ENCODE measurements at regions not wholly inside any gene's neighbourhood (a gene's known extent, or its start where the extent isn't known, plus 50 kb on each side); places are given as distances from the start of the nearest gene placed in this dataset.

- WGBS (ENCODE audit: insufficient coverage): 100% methylated on average over 1 of the region's 1 CpG
- no peaks in the 10 kb centered on the region for H3K4me1 Mint-ChIP-seq
- Histone ChIP-seq H2AFZ (ENCODE audit: insufficient read depth, low read depth, low read length, poor library complexity, severe bottlenecking) (no peak overlapping the region), H3K36me3 (replicated peaks in 1 of 2; ENCODE audit: control insufficient read depth in 1 of 2, insufficient read depth in 2 of 2, low read length in 2 of 2) (no peaks in the 10 kb centered on the region), H4K20me1 (ENCODE audit: insufficient read depth, low read length) (no peaks in the 10 kb centered on the region), H3K4me3 (replicated peaks in 1 of 3; ENCODE audit: low read depth in 2 of 3, low read length in 3 of 3) (no peak overlapping the region), H3K4me2 (replicated peaks; ENCODE audit: extremely low read depth, low read length, poor library complexity, severe bottlenecking) (no peak overlapping the region), H3K4me1 (ENCODE audit: control insufficient read depth in 1 of 2, insufficient read depth in 2 of 2, low read length in 2 of 2) (no peaks in the 10 kb centered on the region), H3K9ac (ENCODE audit: insufficient read depth, low read length, poor library complexity, severe bottlenecking) (no peak overlapping the region), H3K27ac (ENCODE audit: low read depth in 1 of 2, low read length in 2 of 2) (no peak overlapping the region), H3K27me3 (ENCODE audit: control insufficient read depth in 2 of 2, insufficient read depth in 2 of 2, low read length in 2 of 2) (no peaks in the 10 kb centered on the region), H3K79me2 (ENCODE audit: insufficient read depth, low read length) (no peaks in the 10 kb centered on the region), H3K9me3 (replicated peaks in 1 of 2; ENCODE audit: control insufficient read depth in 1 of 2, insufficient read depth in 1 of 2, low read length in 2 of 2) (no peaks in the 10 kb centered on the region)
- intact Hi-C loops (cut with micrococcal nuclease): loop anchor here (10.0 kb wide), 2 partner anchors 501 to 601 kb away; no protein-coding TSS in a partner anchor
- no peak for DNase-seq
- H3K27me3 Mint-ChIP-seq (ENCODE audit: low read depth in 3 of 3): no peaks in the 10 kb centered on the region
- no peak overlapping the region for H3K4me3 Mint-ChIP-seq
- H3K36me3 Mint-ChIP-seq: no peaks in the 10 kb centered on the region
- no peak for TF ChIP-seq CTCF (IDR thresholded peaks at IDR 0.05)
- H3K9me3 Mint-ChIP-seq: peaks cover 0 to 2% (median 0%) of the 10 kb centered on the region in 7 donors
- H3K27ac Mint-ChIP-seq: no peak overlapping the region
Observed at GRCh38 chr2:160925956-160926355, 234.3 kb upstream of the TANK start.

- Mint-ChIP-seq H3K36me3 (no peaks in the 10 kb centered on the region), H3K27me3 (ENCODE audit: low read depth in 3 of 3) (no peaks in the 10 kb centered on the region), H3K4me1 (peaks cover 3% of the 10 kb centered on the region), H3K4me3 (no peak overlapping the region), H3K27ac (no peak overlapping the region), H3K9me3 (peaks cover 0 to 2% (median 0%) of the 10 kb centered on the region in 7 donors)
- no peak for DNase-seq
- H3K9ac ChIP-seq (ENCODE audit: insufficient read depth, low read length, poor library complexity, severe bottlenecking): no peak overlapping the region
- no peaks in the 10 kb centered on the region for H3K79me2 ChIP-seq (ENCODE audit: insufficient read depth, low read length)
- WGBS (ENCODE audit: insufficient coverage): no CpG with 5 or more reads among the region's 2 CpGs
- intact Hi-C loops (cut with micrococcal nuclease): loop anchor here (10.0 kb wide), 2 partner anchors 503 to 603 kb away; no protein-coding TSS in a partner anchor
- no peak for TF ChIP-seq CTCF (IDR thresholded peaks at IDR 0.05)
- H3K36me3 ChIP-seq (replicated peaks in 1 of 2; ENCODE audit: control insufficient read depth in 1 of 2, insufficient read depth in 2 of 2, low read length in 2 of 2): no peaks in the 10 kb centered on the region
- no peak overlapping the region for H3K4me3 ChIP-seq (replicated peaks in 1 of 3; ENCODE audit: low read depth in 2 of 3, low read length in 3 of 3)
- H3K27ac ChIP-seq (ENCODE audit: low read depth in 1 of 2, low read length in 2 of 2): no peak overlapping the region
- H3K27me3 ChIP-seq (ENCODE audit: control insufficient read depth in 2 of 2, insufficient read depth in 2 of 2, low read length in 2 of 2): no peaks in the 10 kb centered on the region
- H4K20me1 ChIP-seq (ENCODE audit: insufficient read depth, low read length): no peaks in the 10 kb centered on the region
- H3K4me1 ChIP-seq (ENCODE audit: control insufficient read depth in 1 of 2, insufficient read depth in 2 of 2, low read length in 2 of 2): no peaks in the 10 kb centered on the region
- no peak overlapping the region for H2AFZ ChIP-seq (ENCODE audit: insufficient read depth, low read depth, low read length, poor library complexity, severe bottlenecking)
- H3K9me3 ChIP-seq (replicated peaks in 1 of 2; ENCODE audit: control insufficient read depth in 1 of 2, insufficient read depth in 1 of 2, low read length in 2 of 2): no peaks in the 10 kb centered on the region
- no peak overlapping the region for H3K4me2 ChIP-seq (replicated peaks; ENCODE audit: extremely low read depth, low read length, poor library complexity, severe bottlenecking)
Observed at GRCh38 chr2:160927324-160927723, 232.9 kb upstream of the TANK start.

Measured in CD14-positive monocyte (primary cell).